ENCODE measurements at regions not wholly inside any gene's neighbourhood (a gene's known extent, or its start where the extent isn't known, plus 50 kb on each side); places are given as distances from the start of the nearest gene placed in this dataset.

GRCh38 chr1:65687428-65688214 lies 105.1 kb upstream of the PDE4B start:
- ChIA-PET CTCF (interaction anchor here (0.5 to 1.7 kb wide), 10 partner anchors 8 to 1446 kb away, joined by 3 to 18 read pairs (median 3); partner anchors contain the start of genes LEPR and LEPROT), POLR2A (ENCODE audit: low non-redundant PET) (no interaction called here)
- Histone ChIP-seq H3K36me3 (ENCODE audit: insufficient read depth, low read length, poor library complexity, severe bottlenecking) (no peaks in the 10 kb centered on the region), H3K27me3 (replicated peaks; ENCODE audit: insufficient read depth, low read depth, low read length, poor library complexity) (no peaks in the 10 kb centered on the region), H3K9me3 (ENCODE audit: low read depth, low read length, poor library complexity, severe bottlenecking) (no peaks in the 10 kb centered on the region), H3K4me3 (ENCODE audit: low read depth, low read length, poor library complexity, severe bottlenecking) (no peak overlapping the region), H3K4me1 (ENCODE audit: insufficient read depth, low read length, poor library complexity, severe bottlenecking) (peaks cover 4% of the 10 kb centered on the region), H3K27ac (ENCODE audit: low read depth, low read length, poor library complexity, severe bottlenecking) (no peak overlapping the region)
- DNase-seq (ENCODE audit: low spot score) = peak; percentile 81
- intact Hi-C loops (cut with micrococcal nuclease; ENCODE audit: unreplicated experiment) = loop anchor here (2.0 to 5.0 kb wide), 4 partner anchors 257 to 625 kb away; no protein-coding TSS in a partner anchor
- BruUV-seq (replicated peaks) = no TSS peak
- TF ChIP-seq CTCF (conservative IDR thresholded peaks at IDR 0.05; ENCODE audit: low read depth, low read length) = peak; percentile 91
- no peak for TF ChIP-seq EZH2 (IDR thresholded peaks at IDR 0.05; ENCODE audit: borderline replicate concordance, low read depth, low read length, poor library complexity, severe bottlenecking)

GRCh38 chr1:65688215-65688566 lies 104.5 kb upstream of the PDE4B start:
- Histone ChIP-seq H3K4me1 (ENCODE audit: insufficient read depth, low read length, poor library complexity, severe bottlenecking) (peaks cover 4% of the 10 kb centered on the region), H3K9me3 (ENCODE audit: low read depth, low read length, poor library complexity, severe bottlenecking) (no peaks in the 10 kb centered on the region), H3K4me3 (ENCODE audit: low read depth, low read length, poor library complexity, severe bottlenecking) (no peak overlapping the region), H3K27me3 (replicated peaks; ENCODE audit: insufficient read depth, low read depth, low read length, poor library complexity) (no peaks in the 10 kb centered on the region), H3K36me3 (ENCODE audit: insufficient read depth, low read length, poor library complexity, severe bottlenecking) (no peaks in the 10 kb centered on the region), H3K27ac (ENCODE audit: low read depth, low read length, poor library complexity, severe bottlenecking) (no peak overlapping the region)
- DNase-seq (ENCODE audit: low spot score) = no peak
- CTCF ChIA-PET = interaction anchor here (0.6 to 1.7 kb wide), 5 partner anchors 8 to 758 kb away, joined by 3 to 18 read pairs (median 3); no protein-coding TSS in a partner anchor
- POLR2A ChIA-PET (ENCODE audit: low non-redundant PET) = no interaction called here
- BruUV-seq (replicated peaks) = no TSS peak
- intact Hi-C loops (cut with micrococcal nuclease; ENCODE audit: unreplicated experiment) = loop anchor here (5.0 kb wide), 3 partner anchors 451 to 626 kb away; no protein-coding TSS in a partner anchor
- TF ChIP-seq CTCF (conservative IDR thresholded peaks at IDR 0.05; ENCODE audit: low read depth, low read length) (no peak), EZH2 (IDR thresholded peaks at IDR 0.05; ENCODE audit: borderline replicate concordance, low read depth, low read length, poor library complexity, severe bottlenecking) (no peak)

GRCh38 chr1:65688848-65689247 lies 103.8 kb upstream of the PDE4B start:
- Histone ChIP-seq H3K4me3 (ENCODE audit: low read depth, low read length, poor library complexity, severe bottlenecking) (no peak overlapping the region), H3K36me3 (ENCODE audit: insufficient read depth, low read length, poor library complexity, severe bottlenecking) (no peaks in the 10 kb centered on the region), H3K9me3 (ENCODE audit: low read depth, low read length, poor library complexity, severe bottlenecking) (no peaks in the 10 kb centered on the region), H3K27me3 (replicated peaks; ENCODE audit: insufficient read depth, low read depth, low read length, poor library complexity) (no peaks in the 10 kb centered on the region), H3K27ac (ENCODE audit: low read depth, low read length, poor library complexity, severe bottlenecking) (no peak overlapping the region), H3K4me1 (ENCODE audit: insufficient read depth, low read length, poor library complexity, severe bottlenecking) (peaks cover 4% of the 10 kb centered on the region)
- intact Hi-C loops (cut with micrococcal nuclease; ENCODE audit: unreplicated experiment) = loop anchor here (5.0 kb wide), 3 partner anchors 452 to 627 kb away; no protein-coding TSS in a partner anchor
- no TSS peak for BruUV-seq (replicated peaks)
- TF ChIP-seq CTCF (conservative IDR thresholded peaks at IDR 0.05; ENCODE audit: low read depth, low read length) = no peak
- no peak for TF ChIP-seq EZH2 (IDR thresholded peaks at IDR 0.05; ENCODE audit: borderline replicate concordance, low read depth, low read length, poor library complexity, severe bottlenecking)
- DNase-seq (ENCODE audit: low spot score) = no peak
- ChIA-PET CTCF (no interaction called here), POLR2A (ENCODE audit: low non-redundant PET) (no interaction called here)

All from A673 (cell line).